Spleen (tissue), 11 donors: ENCODE measurements at regions not wholly inside any gene's neighbourhood (a gene's known extent, or its start where the extent isn't known, plus 50 kb on each side); places are given as distances from the start of the nearest gene placed in this dataset.

Source experiments
- DNase-seq: peaks from one replicate; pipeline ENCODE4 v3.0.0-alpha.2; 2020
- H3K27ac ChIP-seq, 8 donors: fragments of 200-600 bp; sonication (generic) in 7 of 8; 1 replicate in 4 of 8; 2 replicates in 4 of 8; pipeline versions ENCODE4 v1.5.0 to v1.8.0; 2016 to 2021; ENCODE audit warnings: inconsistent platforms in 4 of 8, mild to moderate bottlenecking in 4 of 8, moderate library complexity in 1 of 8
- H3K27me3 ChIP-seq, 7 donors: fragments of 200-600 bp; sonication (generic) in 6 of 7; replicated peaks in 1 of 7; 1 replicate in 4 of 7; 2 replicates in 3 of 7; pipeline versions ENCODE4 v1.5.0 to v1.8.0; 2016 to 2021; ENCODE audit warnings: inconsistent platforms in 3 of 7, mild to moderate bottlenecking in 1 of 7
- H3K36me3 ChIP-seq, 6 donors: fragments of 200-600 bp; sonication (generic) in 5 of 6; 1 replicate in 4 of 6; 2 replicates in 2 of 6; pipeline versions ENCODE4 v1.5.0 to v1.8.0; 2016 to 2021; ENCODE audit warnings: inconsistent platforms in 2 of 6
- H3K4me1 ChIP-seq, 6 donors: fragments of 200-600 bp; sonication (generic) in 5 of 6; 1 replicate in 3 of 6; 2 replicates in 3 of 6; pipeline versions ENCODE4 v1.5.0 to v1.8.0; 2016 to 2021; ENCODE audit warnings: inconsistent platforms in 3 of 6
- H3K4me3 ChIP-seq, 8 donors: fragments of 200-600 bp; sonication (generic) in 7 of 8; 1 replicate in 4 of 8; 2 replicates in 4 of 8; pipeline versions ENCODE4 v1.5.0 to v1.8.0; 2016 to 2021; ENCODE audit warnings: inconsistent platforms in 4 of 8, mild to moderate bottlenecking in 4 of 8, moderate library complexity in 2 of 8
- H3K9me3 ChIP-seq, 8 donors: fragments of 200-600 bp; sonication (generic) in 7 of 8; 1 replicate in 4 of 8; 2 replicates in 4 of 8; pipeline versions ENCODE4 v1.5.0 to v1.8.0; 2016 to 2021; ENCODE audit warnings: inconsistent platforms in 4 of 8
- POLR2A ChIP-seq, 3 donors: fragments of 450-650 bp; IDR thresholded peaks; one replicate each; pipeline ENCODE4 v1.5.1; 2017; ENCODE audit warnings: antibody characterized with exemption in 3 of 3, mild to moderate bottlenecking in 1 of 3
- POLR2AphosphoS5 ChIP-seq, 3 donors: sonication (generic); formaldehyde crosslinking; IDR thresholded peaks; one replicate each; pipeline ENCODE4 v1.5.1; 2017; ENCODE audit warnings: antibody characterized with exemption in 3 of 3
- WGBS, 5 donors: extraction: QIAGEN DNeasy Blood & Tissue Kit in 3 of 5; methylation state at CpG; one replicate each; pipeline versions ENCODE4 v1.1.5 to v1.1.7; 2013 to 2018; 5-methylcytosine and 5-hydroxymethylcytosine counted together
- intact Hi-C: fragments of 100-400 bp; cut with DNase I; formaldehyde crosslinking; loops from one replicate; pipeline ENCODE4 v1.15.0; 2023; ENCODE audit warnings: low total_unique reads
- TF ChIP-seq, protein P1 (sequence below), 11 experiments: fragments of 200-600 bp in 7 of 11; fragments of 450-650 bp in 4 of 11; sonication (generic) in 4 of 11; IDR thresholded peaks in 8 of 11; conservative IDR thresholded peaks in 3 of 11; 1 replicate in 7 of 11; 2 replicates in 4 of 11; pipeline versions ENCODE4 v1.4.0 to v1.8.0; 2016 to 2021; ENCODE audit warnings: antibody characterized with exemption in 11 of 11, inconsistent platforms in 4 of 11, mild to moderate bottlenecking in 1 of 11
- donor health status: healthy with polysubstance abuse.
- donor health status: DM: no; HTN: no; CAD: no; lungs with moderate emphysema.
- donor health status: DM: no; HTN: no; CAD: no.
- donor health status: Bipolar disorder and iron deficiency.
- donor health status: healthy.
- donor health status: DM: no; HTN: no; CAD: no.
- donor health status: DM: yes; HTN: yes; CAD: no.

GRCh38 chr1:115196296-115196695 lies 107.0 kb upstream of the TSPAN2 start:
- H3K9me3 ChIP-seq: no peaks in the 10 kb centered on the region
- peaks cover 0 to 6% (median 0%) of the 10 kb centered on the region in 7 donors for H3K27me3 ChIP-seq
- no peak for DNase-seq
- H3K4me3 ChIP-seq: no peak overlapping the region
- TF ChIP-seq, protein P1, sequence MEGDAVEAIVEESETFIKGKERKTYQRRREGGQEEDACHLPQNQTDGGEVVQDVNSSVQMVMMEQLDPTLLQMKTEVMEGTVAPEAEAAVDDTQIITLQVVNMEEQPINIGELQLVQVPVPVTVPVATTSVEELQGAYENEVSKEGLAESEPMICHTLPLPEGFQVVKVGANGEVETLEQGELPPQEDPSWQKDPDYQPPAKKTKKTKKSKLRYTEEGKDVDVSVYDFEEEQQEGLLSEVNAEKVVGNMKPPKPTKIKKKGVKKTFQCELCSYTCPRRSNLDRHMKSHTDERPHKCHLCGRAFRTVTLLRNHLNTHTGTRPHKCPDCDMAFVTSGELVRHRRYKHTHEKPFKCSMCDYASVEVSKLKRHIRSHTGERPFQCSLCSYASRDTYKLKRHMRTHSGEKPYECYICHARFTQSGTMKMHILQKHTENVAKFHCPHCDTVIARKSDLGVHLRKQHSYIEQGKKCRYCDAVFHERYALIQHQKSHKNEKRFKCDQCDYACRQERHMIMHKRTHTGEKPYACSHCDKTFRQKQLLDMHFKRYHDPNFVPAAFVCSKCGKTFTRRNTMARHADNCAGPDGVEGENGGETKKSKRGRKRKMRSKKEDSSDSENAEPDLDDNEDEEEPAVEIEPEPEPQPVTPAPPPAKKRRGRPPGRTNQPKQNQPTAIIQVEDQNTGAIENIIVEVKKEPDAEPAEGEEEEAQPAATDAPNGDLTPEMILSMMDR (IDR thresholded peaks at IDR 0.05 in 8 of 11, conservative IDR thresholded peaks at IDR 0.05 in 3 of 11): no peak
- no peak for TF ChIP-seq POLR2AphosphoS5 (IDR thresholded peaks at IDR 0.05)
- no peak for TF ChIP-seq POLR2A (IDR thresholded peaks at IDR 0.05)
- intact Hi-C loops: no loop called here
- 89 to 100% (median 95%) methylated on average over 1 of the region's 1 CpG for WGBS, 5 donors
- no peak overlapping the region for H3K27ac ChIP-seq
- H3K4me1 ChIP-seq: no peaks in the 10 kb centered on the region
- no peaks in the 10 kb centered on the region for H3K36me3 ChIP-seq

DNA sequence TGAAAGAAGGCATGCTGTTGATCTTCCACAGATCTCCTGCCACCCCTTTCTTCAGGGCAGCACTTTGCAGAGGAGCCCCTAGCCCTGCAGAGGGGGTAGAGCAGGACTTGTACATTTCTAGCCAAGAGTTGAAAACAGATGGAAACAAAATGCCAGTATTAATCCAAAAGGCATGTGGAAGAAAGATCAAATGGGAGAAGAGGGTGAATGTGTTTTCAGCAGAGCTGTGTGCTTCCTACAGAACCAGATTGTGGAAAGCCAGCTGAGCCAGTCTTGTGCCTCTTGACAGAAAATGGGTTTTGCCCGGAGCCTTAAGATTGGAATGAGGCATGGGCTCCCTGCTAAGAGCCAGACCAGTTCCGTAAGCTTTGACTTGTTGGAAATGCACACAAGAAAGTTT lies 105.2 kb upstream of the TSPAN2 start:
- TF ChIP-seq POLR2A (IDR thresholded peaks at IDR 0.05): no peak
- TF ChIP-seq, protein P1 (IDR thresholded peaks at IDR 0.05 in 8 of 11, conservative IDR thresholded peaks at IDR 0.05 in 3 of 11): no peak
- TF ChIP-seq POLR2AphosphoS5 (IDR thresholded peaks at IDR 0.05): no peak
- Histone ChIP-seq H3K27ac (no peak overlapping the region), H3K27me3 (peaks cover 0 to 6% (median 0%) of the 10 kb centered on the region in 7 donors), H3K4me3 (no peak overlapping the region), H3K4me1 (no peaks in the 10 kb centered on the region), H3K9me3 (no peaks in the 10 kb centered on the region), H3K36me3 (no peaks in the 10 kb centered on the region)
- DNase-seq: no peak
- WGBS, 5 donors: 22 to 58% (median 27%) methylated on average over 2 of the region's 2 CpGs
- intact Hi-C loops: no loop called here

GRCh38 chr1:115193046-115193828 lies 103.9 kb upstream of the TSPAN2 start:
- Histone ChIP-seq H3K9me3 (no peaks in the 10 kb centered on the region), H3K4me1 (no peaks in the 10 kb centered on the region), H3K36me3 (no peaks in the 10 kb centered on the region), H3K4me3 (no peak overlapping the region), H3K27me3 (peaks cover 0 to 5% (median 0%) of the 10 kb centered on the region in 7 donors), H3K27ac (no peak overlapping the region)
- intact Hi-C loops: no loop called here
- no peak for TF ChIP-seq POLR2A (IDR thresholded peaks at IDR 0.05)
- TF ChIP-seq, protein P1 (IDR thresholded peaks at IDR 0.05 in 8 of 11, conservative IDR thresholded peaks at IDR 0.05 in 3 of 11): no peak
- TF ChIP-seq POLR2AphosphoS5 (IDR thresholded peaks at IDR 0.05): no peak
- no peak for DNase-seq
- WGBS, 5 donors: 69 to 88% (median 83%) methylated on average over 3 of the region's 3 CpGs

GRCh38 chr1:115192200-115192767 lies 103.0 kb upstream of the TSPAN2 start:
- TF ChIP-seq POLR2AphosphoS5 (IDR thresholded peaks at IDR 0.05) (no peak), POLR2A (IDR thresholded peaks at IDR 0.05) (no peak)
- TF ChIP-seq, protein P1 (IDR thresholded peaks at IDR 0.05 in 8 of 11, conservative IDR thresholded peaks at IDR 0.05 in 3 of 11): no peak
- no peak for DNase-seq
- intact Hi-C loops: no loop called here
- Histone ChIP-seq H3K4me3 (no peak overlapping the region), H3K27me3 (peaks cover 0 to 5% (median 0%) of the 10 kb centered on the region in 7 donors), H3K9me3 (no peaks in the 10 kb centered on the region), H3K36me3 (no peaks in the 10 kb centered on the region), H3K4me1 (no peaks in the 10 kb centered on the region), H3K27ac (no peak overlapping the region)
- 78 to 89% (median 84%) methylated on average over 7 of the region's 7 CpGs for WGBS, 5 donors
